ENCODE measurements at regions not wholly inside any gene's neighbourhood (a gene's known extent, or its start where the extent isn't known, plus 50 kb on each side); places are given as distances from the start of the nearest gene placed in this dataset.

- Mint-ChIP-seq H3K9me3 (ENCODE audit: unreplicated experiment) (no peaks in the 10 kb centered on the region), H3K27me3 (ENCODE audit: insufficient read depth, unreplicated experiment) (peaks cover 52% of the 10 kb centered on the region), H3K4me1 (ENCODE audit: insufficient read depth, unreplicated experiment) (no peaks in the 10 kb centered on the region), H3K4me3 (ENCODE audit: unreplicated experiment) (no peak overlapping the region), H3K36me3 (ENCODE audit: insufficient read depth, unreplicated experiment) (no peaks in the 10 kb centered on the region), H3K27ac (ENCODE audit: low read depth, unreplicated experiment) (no peak overlapping the region)
- no TSS peak for BruUV-seq (replicated peaks)
- ChIA-PET POLR2A (interaction anchor here (0.7 kb wide), 1 partner anchor 23 kb away, joined by 3 read pairs; no protein-coding TSS in a partner anchor), CTCF (interaction anchor here (0.6 to 3.1 kb wide), 16 partner anchors 9 to 977 kb away, joined by 3 to 25 read pairs (median 4); no protein-coding TSS in a partner anchor)
- no peak for DNase-seq (ENCODE audit: unreplicated experiment)
- TF ChIP-seq CTCF (IDR thresholded peaks at IDR 0.05; ENCODE audit: unreplicated experiment), result no peak
- intact Hi-C loops (cut with micrococcal nuclease), result loop anchor here (5.0 to 10.0 kb wide), 3 partner anchors 69 to 889 kb away; no protein-coding TSS in a partner anchor
Observed at GRCh38 chr10:113453351-113453750, 99.5 kb upstream of the HABP2 start.

GRCh38 chr10:113454341-113455061, 98.4 kb upstream of the HABP2 start:
- peak; percentile 70 for TF ChIP-seq CTCF (IDR thresholded peaks at IDR 0.05; ENCODE audit: unreplicated experiment)

GRCh38 chr10:113455947-113456346, 96.9 kb upstream of the HABP2 start:
- H3K4me3 Mint-ChIP-seq (ENCODE audit: unreplicated experiment), result no peak overlapping the region
- no peak overlapping the region for H3K27ac Mint-ChIP-seq (ENCODE audit: low read depth, unreplicated experiment)
- intact Hi-C loops (cut with micrococcal nuclease), result loop anchor here (2.0 to 10.0 kb wide), 3 partner anchors 109 to 981 kb away; no protein-coding TSS in a partner anchor
- no peaks in the 10 kb centered on the region for H3K4me1 Mint-ChIP-seq (ENCODE audit: insufficient read depth, unreplicated experiment)
- ChIA-PET CTCF (no interaction called here), POLR2A (no interaction called here)
- no peaks in the 10 kb centered on the region for H3K36me3 Mint-ChIP-seq (ENCODE audit: insufficient read depth, unreplicated experiment)
- H3K27me3 Mint-ChIP-seq (ENCODE audit: insufficient read depth, unreplicated experiment), result peaks cover 52% of the 10 kb centered on the region
- no peaks in the 10 kb centered on the region for H3K9me3 Mint-ChIP-seq (ENCODE audit: unreplicated experiment)
- BruUV-seq (replicated peaks), result no TSS peak
- no peak for DNase-seq (ENCODE audit: unreplicated experiment)
- TF ChIP-seq CTCF (IDR thresholded peaks at IDR 0.05; ENCODE audit: unreplicated experiment), result no peak

More at GRCh38 chr10:113454341-113455061, 98.4 kb upstream of the HABP2 start:
- BruUV-seq (replicated peaks), result no TSS peak
- DNase-seq (ENCODE audit: unreplicated experiment), result peak; percentile 41
- Mint-ChIP-seq H3K27me3 (ENCODE audit: insufficient read depth, unreplicated experiment) (peaks cover 52% of the 10 kb centered on the region), H3K27ac (ENCODE audit: low read depth, unreplicated experiment) (no peak overlapping the region), H3K4me3 (ENCODE audit: unreplicated experiment) (no peak overlapping the region), H3K4me1 (ENCODE audit: insufficient read depth, unreplicated experiment) (no peaks in the 10 kb centered on the region), H3K36me3 (ENCODE audit: insufficient read depth, unreplicated experiment) (no peaks in the 10 kb centered on the region), H3K9me3 (ENCODE audit: unreplicated experiment) (no peaks in the 10 kb centered on the region)
- intact Hi-C loops (cut with micrococcal nuclease), result loop anchor here (2.0 to 10.0 kb wide), 4 partner anchors 68 to 980 kb away; no protein-coding TSS in a partner anchor
- ChIA-PET CTCF (interaction anchor here (0.6 to 3.1 kb wide), 30 partner anchors 8 to 983 kb away, joined by 3 to 25 read pairs (median 4); no protein-coding TSS in a partner anchor), POLR2A (interaction anchor here (0.6 kb wide), 2 partner anchors 66 to 329 kb away, joined by 3 read pairs; no protein-coding TSS in a partner anchor)

GRCh38 chr10:113456741-113457140, 96.1 kb upstream of the HABP2 start:
- Mint-ChIP-seq H3K36me3 (ENCODE audit: insufficient read depth, unreplicated experiment) (no peaks in the 10 kb centered on the region), H3K27me3 (ENCODE audit: insufficient read depth, unreplicated experiment) (peaks cover 52% of the 10 kb centered on the region), H3K4me3 (ENCODE audit: unreplicated experiment) (no peak overlapping the region), H3K9me3 (ENCODE audit: unreplicated experiment) (no peaks in the 10 kb centered on the region), H3K27ac (ENCODE audit: low read depth, unreplicated experiment) (no peak overlapping the region), H3K4me1 (ENCODE audit: insufficient read depth, unreplicated experiment) (no peaks in the 10 kb centered on the region)
- intact Hi-C loops (cut with micrococcal nuclease), result loop anchor here (10.0 kb wide), 2 partner anchors 108 to 892 kb away; no protein-coding TSS in a partner anchor
- TF ChIP-seq CTCF (IDR thresholded peaks at IDR 0.05; ENCODE audit: unreplicated experiment), result no peak
- no peak for DNase-seq (ENCODE audit: unreplicated experiment)
- BruUV-seq (replicated peaks), result no TSS peak
- CTCF ChIA-PET, result interaction anchor here (0.6 kb wide), 1 partner anchor 26 kb away, joined by 5 read pairs; no protein-coding TSS in a partner anchor
- POLR2A ChIA-PET, result interaction anchor here (0.6 kb wide), 1 partner anchor 1010 kb away, joined by 3 read pairs; no protein-coding TSS in a partner anchor
